ENCODE measurements at regions not wholly inside any gene's neighbourhood (a gene's known extent, or its start where the extent isn't known, plus 50 kb on each side); places are given as distances from the start of the nearest gene placed in this dataset.

GRCh38 chr5:36414869-36415282 is 113.2 kb upstream of the RANBP3L start (continued):
- no peak for TF ChIP-seq MAX (IDR thresholded peaks at IDR 0.05)
- no peak for TF ChIP-seq SRF (IDR thresholded peaks at IDR 0.05; ENCODE audit: low read depth)
- no peak for TF ChIP-seq EZH2phosphoT487 (IDR thresholded peaks at IDR 0.05; ENCODE audit: borderline replicate concordance)

- no peak overlapping the region for H3K4me3 ChIP-seq (replicated peaks in 1 of 2; ENCODE audit: low read depth in 1 of 2, low read length in 2 of 2)
- no peaks in the 10 kb centered on the region for H3K9me2 ChIP-seq (ENCODE audit: insufficient read depth)
- no peaks in the 10 kb centered on the region for H3K36me3 ChIP-seq (ENCODE audit: control insufficient read depth in 1 of 2, insufficient read depth in 2 of 2, low read length in 2 of 2)
- ATAC-seq, result no peak
- ChIA-PET CTCF (interaction anchor here (1.1 to 2.4 kb wide), 5 partner anchors 90 to 280 kb away, joined by 3 to 30 read pairs (median 10); no protein-coding TSS in a partner anchor), POLR2A (no interaction called here), RAD21 (ENCODE audit: low non-redundant PET in 1 of 2, low total read pairs in 2 of 2, uncharacterized antibody in 2 of 2, unreplicated experiment in 2 of 2) (no interaction called here)
- no peak for TF ChIP-seq CTCF (IDR thresholded peaks at IDR 0.05 in 2 of 3, conservative IDR thresholded peaks at IDR 0.05 in 1 of 3; ENCODE audit: borderline replicate concordance in 1 of 3, insufficient read depth in 1 of 3, low read depth in 2 of 3, low read length in 2 of 3)
- no peak for TF ChIP-seq ELF1 (IDR thresholded peaks at IDR 0.05; ENCODE audit: borderline replicate concordance, low read depth)
- no peak for TF ChIP-seq SIN3A (IDR thresholded peaks at IDR 0.05; ENCODE audit: low read depth)
- TF ChIP-seq RAD21 (IDR thresholded peaks at IDR 0.05; ENCODE audit: low read depth), result no peak
- no peak for TF ChIP-seq SRF (IDR thresholded peaks at IDR 0.05; ENCODE audit: low read depth)
- TF ChIP-seq ZFX (IDR thresholded peaks at IDR 0.05), result no peak
- TF ChIP-seq REST (IDR thresholded peaks at IDR 0.05; ENCODE audit: low read depth), result no peak
- TF ChIP-seq ZBTB33 (IDR thresholded peaks at IDR 0.05; ENCODE audit: extremely low read depth, insufficient replicate concordance, low read length), result no peak
- TF ChIP-seq EGR1 (IDR thresholded peaks at IDR 0.05; ENCODE audit: low read depth), result no peak
- no peak for TF ChIP-seq CBX3 (IDR thresholded peaks at IDR 0.05; ENCODE audit: low read depth)
- no peak for TF ChIP-seq TCF7L2 (IDR thresholded peaks at IDR 0.05; ENCODE audit: borderline replicate concordance, extremely low read depth, insufficient read depth, insufficient read length)
- no peak for TF ChIP-seq YY1 (IDR thresholded peaks at IDR 0.05; ENCODE audit: extremely low read depth, insufficient replicate concordance, low read depth, low read length)
- no peak for TF ChIP-seq ATF3 (IDR thresholded peaks at IDR 0.05)
- H4K20me1 ChIP-seq (ENCODE audit: insufficient read depth), result no peaks in the 10 kb centered on the region
- no peaks in the 10 kb centered on the region for H3K9me3 ChIP-seq (ENCODE audit: control insufficient read depth in 1 of 2, insufficient read depth in 1 of 2, low read depth in 1 of 2, low read length in 2 of 2)
- intact Hi-C loops (cut with micrococcal nuclease), result no loop called here
- H3K27ac ChIP-seq (ENCODE audit: low read depth, low read length), result no peak overlapping the region
- H3K4me1 ChIP-seq (ENCODE audit: control insufficient read depth in 1 of 2, insufficient read depth in 2 of 2, low read length in 2 of 2), result peaks cover 0 to 10% of the 10 kb centered on the region in 2 experiments; a peak in 1 of 4 replicates
- BruUV-seq (replicated peaks), result no TSS peak
- no peaks in the 10 kb centered on the region for H3K27me3 ChIP-seq (ENCODE audit: insufficient read depth, low read length)
- H2AFZ ChIP-seq (ENCODE audit: low read depth, low read length, poor library complexity, severe bottlenecking), result no peak overlapping the region
- H3K79me2 ChIP-seq (ENCODE audit: insufficient read depth, low read length), result no peaks in the 10 kb centered on the region
- DNase-seq (ENCODE audit: low read depth, low spot score), result no peak
- no peak overlapping the region for H3K9ac ChIP-seq (ENCODE audit: low read length)
- no peak overlapping the region for H3K4me2 ChIP-seq (ENCODE audit: low read length)
These were observed 114.9 kb upstream of the RANBP3L start for GRCh38 chr5:36416605-36417004.

Data from HCT116 (cell line).